ENCODE measurements at regions not wholly inside any gene's neighbourhood (a gene's known extent, or its start where the extent isn't known, plus 50 kb on each side); places are given as distances from the start of the nearest gene placed in this dataset.

DNA sequence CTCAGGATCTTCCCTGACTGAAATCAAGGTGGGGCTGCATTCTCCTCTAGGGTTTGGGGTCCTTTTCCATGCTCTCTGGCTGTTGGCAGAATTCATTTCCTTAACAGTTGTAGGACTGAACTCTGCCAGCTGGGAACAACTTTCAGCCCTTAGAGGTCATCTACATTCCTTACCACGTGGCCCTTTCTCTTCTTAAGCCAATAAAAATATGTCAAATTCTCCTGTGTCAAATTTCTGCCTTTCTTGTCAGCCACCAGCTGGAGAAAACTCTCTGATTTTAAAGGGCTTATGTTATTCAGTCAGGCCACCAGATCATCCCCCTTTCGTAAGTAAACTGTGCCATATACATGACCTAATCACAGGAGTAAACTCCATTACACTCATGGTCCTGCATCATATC, 95.3 kb upstream of the IL6 start:
- TF ChIP-seq, protein P1, sequence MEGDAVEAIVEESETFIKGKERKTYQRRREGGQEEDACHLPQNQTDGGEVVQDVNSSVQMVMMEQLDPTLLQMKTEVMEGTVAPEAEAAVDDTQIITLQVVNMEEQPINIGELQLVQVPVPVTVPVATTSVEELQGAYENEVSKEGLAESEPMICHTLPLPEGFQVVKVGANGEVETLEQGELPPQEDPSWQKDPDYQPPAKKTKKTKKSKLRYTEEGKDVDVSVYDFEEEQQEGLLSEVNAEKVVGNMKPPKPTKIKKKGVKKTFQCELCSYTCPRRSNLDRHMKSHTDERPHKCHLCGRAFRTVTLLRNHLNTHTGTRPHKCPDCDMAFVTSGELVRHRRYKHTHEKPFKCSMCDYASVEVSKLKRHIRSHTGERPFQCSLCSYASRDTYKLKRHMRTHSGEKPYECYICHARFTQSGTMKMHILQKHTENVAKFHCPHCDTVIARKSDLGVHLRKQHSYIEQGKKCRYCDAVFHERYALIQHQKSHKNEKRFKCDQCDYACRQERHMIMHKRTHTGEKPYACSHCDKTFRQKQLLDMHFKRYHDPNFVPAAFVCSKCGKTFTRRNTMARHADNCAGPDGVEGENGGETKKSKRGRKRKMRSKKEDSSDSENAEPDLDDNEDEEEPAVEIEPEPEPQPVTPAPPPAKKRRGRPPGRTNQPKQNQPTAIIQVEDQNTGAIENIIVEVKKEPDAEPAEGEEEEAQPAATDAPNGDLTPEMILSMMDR (IDR thresholded peaks at IDR 0.05; ENCODE audit: low read depth, low read length): no peak
- no peak overlapping the region for H3K4me3 ChIP-seq (ENCODE audit: low read depth, low read length)
- no peak for DNase-seq (ENCODE audit: low read depth, low spot score)
- in situ Hi-C loops (cut with HindIII; ENCODE audit: low sequenced_read_pairs): no loop called here

DNA sequence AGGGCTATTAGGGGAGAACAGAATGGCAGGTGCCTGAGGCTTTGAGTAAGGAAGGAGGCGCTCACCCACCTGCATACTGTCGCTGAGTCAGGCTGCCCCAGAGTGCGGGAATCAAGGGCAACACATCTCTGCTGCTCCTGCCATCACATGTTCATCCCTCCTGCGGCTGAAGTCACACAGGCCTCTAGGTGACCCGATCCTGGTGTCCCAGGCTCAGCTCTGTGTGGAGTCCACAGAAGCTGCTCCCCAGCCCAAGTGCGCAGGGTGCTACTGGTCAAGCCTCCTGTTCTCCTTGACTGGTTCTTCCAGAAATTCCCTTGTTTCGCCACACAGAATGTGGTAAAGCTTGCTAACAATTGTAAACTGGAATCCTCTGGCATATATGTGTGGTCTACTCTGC, 96.9 kb upstream of the IL6 start:
- TF ChIP-seq, protein P1 (IDR thresholded peaks at IDR 0.05; ENCODE audit: low read depth, low read length): no peak
- no peak for DNase-seq (ENCODE audit: low read depth, low spot score)
- H3K4me3 ChIP-seq (ENCODE audit: low read depth, low read length): no peak overlapping the region
- in situ Hi-C loops (cut with HindIII; ENCODE audit: low sequenced_read_pairs): no loop called here

DNA sequence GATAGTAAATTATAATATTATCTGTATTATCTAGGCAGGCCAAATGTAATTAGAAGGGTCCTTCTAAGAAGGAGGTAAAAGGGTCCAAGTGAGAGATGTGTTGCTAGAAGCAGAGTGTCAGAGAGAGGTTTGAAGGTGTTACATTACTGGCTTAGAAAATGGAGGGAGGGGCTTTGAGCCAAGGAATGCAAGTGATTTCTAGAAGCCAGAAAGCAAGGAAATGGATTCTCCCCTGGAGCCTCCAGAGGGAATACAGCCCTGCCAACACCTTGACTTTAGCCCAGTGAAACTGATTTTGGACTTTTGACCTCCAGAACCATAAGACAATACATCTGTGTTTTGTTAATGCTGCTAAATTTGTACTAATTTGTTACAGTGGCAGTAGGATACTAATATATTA, 97.9 kb upstream of the IL6 start:
- TF ChIP-seq, protein P1 (IDR thresholded peaks at IDR 0.05; ENCODE audit: low read depth, low read length): no peak

DNA sequence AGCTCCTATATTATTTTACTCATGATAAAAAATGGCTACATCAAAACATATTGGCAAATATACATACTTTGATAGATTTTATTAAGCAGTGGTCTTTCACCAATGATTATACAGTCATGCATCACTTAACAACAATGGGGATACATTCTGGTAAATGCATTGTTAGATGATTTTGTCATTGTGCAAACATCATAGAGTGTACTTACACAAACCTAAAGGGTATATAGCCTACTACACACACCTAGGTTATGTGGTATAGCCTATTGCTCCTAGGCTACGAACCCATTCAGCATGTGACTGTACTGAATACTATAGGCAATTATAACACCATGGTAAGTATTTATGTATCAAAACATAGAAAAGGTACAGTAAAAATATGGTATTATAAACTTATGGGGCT, 98.9 kb upstream of the IL6 start:
- DNase-seq (ENCODE audit: low read depth, low spot score): no peak
- TF ChIP-seq, protein P1 (IDR thresholded peaks at IDR 0.05; ENCODE audit: low read depth, low read length): no peak
- H3K4me3 ChIP-seq (ENCODE audit: low read depth, low read length): no peak overlapping the region
- in situ Hi-C loops (cut with HindIII; ENCODE audit: low sequenced_read_pairs): no loop called here

More for the DNA sequence above, 97.9 kb upstream of the IL6 start:
- no peak for DNase-seq (ENCODE audit: low read depth, low spot score)
- in situ Hi-C loops (cut with HindIII; ENCODE audit: low sequenced_read_pairs): no loop called here
- H3K4me3 ChIP-seq (ENCODE audit: low read depth, low read length): no peak overlapping the region

DNA sequence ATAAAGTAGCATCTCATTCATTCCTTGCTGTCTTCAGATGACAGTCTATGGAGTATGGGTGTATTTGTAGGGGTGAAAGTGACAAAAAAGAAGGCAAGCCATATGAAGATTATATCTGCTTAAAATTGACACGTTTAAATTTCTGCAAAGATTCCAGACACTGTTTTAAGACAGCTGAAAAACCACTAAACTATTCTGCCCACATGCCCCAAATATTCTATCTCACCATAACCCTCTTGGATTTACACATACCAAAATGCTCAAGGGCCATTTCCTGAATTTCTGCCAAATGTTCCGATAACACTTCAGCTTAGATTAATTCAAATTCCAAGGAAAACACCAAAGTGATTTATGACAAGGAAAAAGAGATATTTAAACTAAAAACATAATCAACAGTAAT, 99.9 kb upstream of the IL6 start:
- H3K4me3 ChIP-seq (ENCODE audit: low read depth, low read length): no peak overlapping the region
- TF ChIP-seq, protein P1 (IDR thresholded peaks at IDR 0.05; ENCODE audit: low read depth, low read length): no peak
- in situ Hi-C loops (cut with HindIII; ENCODE audit: low sequenced_read_pairs): no loop called here
- peak; percentile 40 for DNase-seq (ENCODE audit: low read depth, low spot score)

DNA sequence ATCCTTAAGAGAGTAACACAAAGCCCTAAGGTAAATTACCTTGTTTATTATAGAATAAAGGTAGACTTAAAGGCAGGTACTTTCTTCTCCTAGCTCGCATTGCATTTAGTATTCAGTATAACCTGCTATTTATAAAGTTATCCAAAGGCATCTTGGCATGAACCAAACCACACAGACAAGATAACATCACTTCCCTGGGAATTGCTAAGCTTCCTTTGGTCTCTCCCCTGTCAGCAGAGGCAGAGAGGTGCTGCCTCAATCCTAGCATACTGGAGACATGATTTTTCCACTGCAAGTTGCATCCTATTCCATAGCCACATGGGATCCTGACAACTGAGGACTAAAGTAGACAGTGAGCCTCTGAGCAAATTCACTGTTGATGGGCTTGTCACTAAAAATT, 101.7 kb upstream of the IL6 start:
- H3K4me3 ChIP-seq (ENCODE audit: low read depth, low read length): no peak overlapping the region
- TF ChIP-seq, protein P1 (IDR thresholded peaks at IDR 0.05; ENCODE audit: low read depth, low read length): no peak
- no peak for DNase-seq (ENCODE audit: low read depth, low spot score)
- in situ Hi-C loops (cut with HindIII; ENCODE audit: low sequenced_read_pairs): no loop called here

DNA sequence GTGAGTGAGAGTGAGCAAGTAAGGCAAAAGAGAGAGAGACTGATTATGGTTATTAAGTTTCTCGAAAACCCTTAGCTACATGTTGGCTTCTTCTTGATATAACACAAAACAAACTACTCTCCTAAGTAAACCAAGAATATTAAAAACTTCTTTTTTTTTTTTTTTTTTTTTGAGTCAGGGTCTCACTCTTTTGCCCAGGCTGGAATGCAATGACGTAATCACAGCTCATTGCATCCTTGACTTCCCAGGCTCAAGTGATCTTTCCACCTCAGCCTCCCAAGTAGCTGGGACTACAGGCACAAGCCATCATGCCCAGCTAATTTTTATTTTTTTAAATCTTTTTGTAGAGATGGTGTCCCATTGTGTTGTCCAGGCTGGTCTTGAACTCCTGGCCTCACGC, 102.2 kb upstream of the IL6 start:
- in situ Hi-C loops (cut with HindIII; ENCODE audit: low sequenced_read_pairs): no loop called here
- TF ChIP-seq, protein P1 (IDR thresholded peaks at IDR 0.05; ENCODE audit: low read depth, low read length): no peak
- DNase-seq (ENCODE audit: low read depth, low spot score): no peak
- no peak overlapping the region for H3K4me3 ChIP-seq (ENCODE audit: low read depth, low read length)

Measured in astrocyte of the spinal cord (primary cell).